BE2C (cell line): ENCODE measurements at regions not wholly inside any gene's neighbourhood (a gene's known extent, or its start where the extent isn't known, plus 50 kb on each side); places are given as distances from the start of the nearest gene placed in this dataset.
A peak's percentile ranks its signal among the peaks of the same experiment; 100 is the strongest.

ENCODE experiments used
- DNase-seq: peaks from one replicate; pipeline ENCODE4 v3.0.0-alpha.2; 2020
- H3K27me3 ChIP-seq: fragments of 250-450 bp; sonication (Bioruptor Pico); 2 replicates; pipeline ENCODE4 v1.5.1; 2020; ENCODE audit warnings: mild to moderate bottlenecking
- H3K36me3 ChIP-seq: fragments of 250-450 bp; sonication (Bioruptor Pico); 2 replicates; pipeline ENCODE4 v1.5.1; 2020; ENCODE audit warnings: mild to moderate bottlenecking
- H3K4me1 ChIP-seq: fragments of 250-450 bp; sonication (Bioruptor Pico); 2 replicates; pipeline ENCODE4 v1.5.1; 2020
- H3K4me3 ChIP-seq: 2 replicates; pipeline ENCODE4 v1.5.1; 2011; ENCODE audit warnings: low read depth, low read length
- H3K9me3 ChIP-seq: fragments of 250-450 bp; sonication (Bioruptor Pico); 2 replicates; pipeline ENCODE4 v1.5.1; 2020
- CTCF ChIP-seq: IDR thresholded peaks from 2 replicates; pipeline ENCODE4 v1.5.1; 2012; ENCODE audit warnings: mild to moderate bottlenecking, low read depth, low read length

GRCh38 chr13:89610331-89610730 lies 1737.2 kb upstream of the MIR17HG start:
- no peaks in the 10 kb centered on the region for H3K27me3 ChIP-seq
- DNase-seq = no peak
- H3K36me3 ChIP-seq = no peaks in the 10 kb centered on the region
- H3K4me1 ChIP-seq = no peaks in the 10 kb centered on the region
- no peaks in the 10 kb centered on the region for H3K9me3 ChIP-seq
- no peak overlapping the region for H3K4me3 ChIP-seq
- TF ChIP-seq CTCF = no peak

DNA sequence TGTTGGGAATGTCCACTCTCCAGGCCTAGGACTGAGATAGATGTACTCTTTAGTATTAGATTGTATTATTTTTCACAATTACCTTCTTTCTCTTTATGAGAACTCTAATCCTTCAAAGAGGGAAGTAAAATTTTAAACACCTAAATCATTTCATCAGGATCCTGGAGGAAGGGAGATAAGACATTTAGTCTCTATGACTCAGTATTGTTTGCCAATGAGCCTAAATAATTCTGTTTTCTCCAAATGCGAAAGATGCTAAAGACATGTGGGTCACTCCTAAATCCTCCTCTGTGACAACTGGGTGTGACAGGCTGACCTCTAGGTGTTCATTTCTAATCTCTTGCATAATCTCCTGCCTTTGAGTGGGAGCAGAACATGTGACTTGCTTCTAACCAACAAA lies 1736.6 kb upstream of the MIR17HG start:
- no peak for DNase-seq
- Histone ChIP-seq H3K4me3 (no peak overlapping the region), H3K9me3 (no peaks in the 10 kb centered on the region), H3K4me1 (no peaks in the 10 kb centered on the region), H3K27me3 (no peaks in the 10 kb centered on the region), H3K36me3 (no peaks in the 10 kb centered on the region)
- no peak for TF ChIP-seq CTCF

DNA sequence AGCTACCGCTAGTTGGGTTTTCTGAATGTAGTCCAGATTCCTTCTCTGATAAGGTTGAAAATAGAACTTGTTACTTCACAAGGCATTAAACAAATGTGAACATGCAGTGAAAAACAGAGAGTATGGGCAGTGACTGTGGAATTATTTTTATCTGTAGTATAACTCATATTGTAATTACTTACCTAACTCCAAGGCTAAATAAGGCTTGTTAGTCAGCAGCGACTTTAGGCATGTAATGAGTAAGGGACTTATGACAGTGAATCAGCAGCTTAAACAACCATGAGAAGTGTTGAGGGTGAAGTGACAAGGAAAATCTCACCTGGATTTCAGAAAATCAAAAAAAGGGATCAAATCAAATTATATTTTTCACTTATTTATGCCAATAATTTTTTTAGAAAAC lies 1719.5 kb upstream of the MIR17HG start:
- H3K9me3 ChIP-seq = no peaks in the 10 kb centered on the region
- no peak overlapping the region for H3K4me3 ChIP-seq
- H3K4me1 ChIP-seq = peaks cover 3% of the 10 kb centered on the region; the same call in 1 of the 2 replicates
- no peak for TF ChIP-seq CTCF
- H3K27me3 ChIP-seq = no peaks in the 10 kb centered on the region
- no peak for DNase-seq
- H3K36me3 ChIP-seq = no peaks in the 10 kb centered on the region

GRCh38 chr13:89628567-89628966 lies 1718.9 kb upstream of the MIR17HG start:
- peaks cover 3% of the 10 kb centered on the region; the same call in 1 of the 2 replicates for H3K4me1 ChIP-seq
- no peak overlapping the region for H3K4me3 ChIP-seq
- TF ChIP-seq CTCF = no peak
- no peaks in the 10 kb centered on the region for H3K36me3 ChIP-seq
- DNase-seq = peak; percentile 21
- H3K9me3 ChIP-seq = no peaks in the 10 kb centered on the region
- H3K27me3 ChIP-seq = no peaks in the 10 kb centered on the region

DNA sequence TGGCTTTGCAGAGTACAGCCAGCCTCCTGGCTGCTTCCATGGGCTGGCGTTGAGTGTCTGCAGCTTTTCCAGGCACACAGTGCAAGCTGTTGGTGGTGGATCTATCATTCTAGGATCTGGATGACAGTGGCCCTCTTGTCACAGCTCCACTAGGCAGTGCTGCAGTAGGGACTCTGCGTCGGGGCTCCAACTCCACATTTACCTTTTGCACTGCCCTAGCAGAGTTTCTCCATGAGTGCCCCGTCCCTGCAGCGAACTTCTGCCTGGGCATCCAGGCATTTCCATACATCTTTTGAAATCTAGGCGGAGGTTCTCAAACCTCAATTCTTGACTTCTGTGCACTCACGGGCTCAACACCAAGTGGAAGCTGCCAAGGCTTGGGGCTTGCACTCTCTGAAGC lies 1697.3 kb upstream of the MIR17HG start:
- TF ChIP-seq CTCF = no peak
- Histone ChIP-seq H3K4me1 (no peaks in the 10 kb centered on the region; the same call in 1 of the 2 replicates), H3K27me3 (no peaks in the 10 kb centered on the region), H3K36me3 (no peaks in the 10 kb centered on the region), H3K4me3 (no peak overlapping the region), H3K9me3 (no peaks in the 10 kb centered on the region)
- DNase-seq = no peak

- H3K9me3 ChIP-seq = no peaks in the 10 kb centered on the region
- DNase-seq = no peak
- TF ChIP-seq CTCF = no peak
- H3K4me1 ChIP-seq = no peaks in the 10 kb centered on the region
- H3K27me3 ChIP-seq = no peaks in the 10 kb centered on the region
- no peak overlapping the region for H3K4me3 ChIP-seq
- H3K36me3 ChIP-seq = no peaks in the 10 kb centered on the region
Measured at GRCh38 chr13:89660752-89661151, 1686.7 kb upstream of the MIR17HG start.
